SK-N-SH treated with all-trans-retinoic acid at 6 μM for 48 hours (cell line): ENCODE measurements at regions not wholly inside any gene's neighbourhood (a gene's known extent, or its start where the extent isn't known, plus 50 kb on each side); places are given as distances from the start of the nearest gene placed in this dataset.

Experiments used
- ATAC-seq: fragments of 200-7000 bp; cut with Tn5 transposase; 3 replicates; pipeline ENCODE4 v1.9.1; 2020; ENCODE audit warnings: mild to moderate bottlenecking, moderate library complexity
- ARNTL ChIP-seq: fragments of 450-650 bp; formaldehyde crosslinking; IDR thresholded peaks from 2 replicates; pipeline ENCODE4 v1.5.0; 2020; ENCODE audit warnings: low read depth, mild to moderate bottlenecking, moderate library complexity, borderline replicate concordance
- BACH2 ChIP-seq: fragments of 250-450 bp; sonication (Bioruptor Pico); IDR thresholded peaks from 2 replicates; pipeline ENCODE4 v1.9.0; 2021; ENCODE audit warnings: mild to moderate bottlenecking, borderline replicate concordance
- CREB5 ChIP-seq: fragments of 250-450 bp; sonication (Bioruptor Pico); IDR thresholded peaks from 2 replicates; pipeline ENCODE4 v1.5.1; 2020; ENCODE audit warnings: low read depth, mild to moderate bottlenecking, moderate library complexity
- CSDC2 ChIP-seq: fragments of 250-450 bp; sonication (Bioruptor Pico); IDR thresholded peaks from 2 replicates; pipeline ENCODE4 v1.5.0; 2020; ENCODE audit warnings: mild to moderate bottlenecking, moderate library complexity
- ESRRG ChIP-seq: fragments of 250-450 bp; sonication (Bioruptor Pico); IDR thresholded peaks from 2 replicates; pipeline ENCODE4 v1.6.1; 2021; ENCODE audit warnings: mild to moderate bottlenecking
- GLIS3 ChIP-seq: fragments of 250-450 bp; sonication (Bioruptor Pico); IDR thresholded peaks from 2 replicates; pipeline ENCODE4 v1.5.0; 2020; ENCODE audit warnings: mild to moderate bottlenecking, moderate library complexity
- ISL1 ChIP-seq: fragments of 250-450 bp; sonication (Bioruptor Pico); IDR thresholded peaks from 2 replicates; pipeline ENCODE4 v2.1.2; 2022; ENCODE audit warnings: mild to moderate bottlenecking, moderate library complexity
- OSR1 ChIP-seq: fragments of 250-450 bp; sonication (Bioruptor Pico); IDR thresholded peaks from 2 replicates; pipeline ENCODE4 v1.8.0; 2022; ENCODE audit warnings: moderate library complexity, mild to moderate bottlenecking, inconsistent platforms
- PATZ1 ChIP-seq: fragments of 250-450 bp; sonication (Bioruptor Pico); IDR thresholded peaks from 2 replicates; pipeline ENCODE4 v1.8.0; 2020; ENCODE audit warnings: mild to moderate bottlenecking, moderate library complexity, borderline replicate concordance
- PPARA ChIP-seq: fragments of 250-450 bp; sonication (Bioruptor Pico); IDR thresholded peaks from 2 replicates; pipeline ENCODE4 v1.5.0; 2020; ENCODE audit warnings: mild to moderate bottlenecking, borderline replicate concordance
- RARB ChIP-seq: fragments of 250-450 bp; sonication (Bioruptor Pico); IDR thresholded peaks from 2 replicates; pipeline ENCODE4 v1.8.0; 2021; ENCODE audit warnings: mild to moderate bottlenecking, moderate library complexity
- SNAI2 ChIP-seq: fragments of 250-450 bp; sonication (Bioruptor Pico); IDR thresholded peaks from 2 replicates; pipeline ENCODE4 v1.5.0; 2020; ENCODE audit warnings: mild to moderate bottlenecking, moderate library complexity
- TCF4 ChIP-seq: fragments of 250-450 bp; sonication (Bioruptor Pico); IDR thresholded peaks from 2 replicates; pipeline ENCODE4 v1.8.0; 2021; ENCODE audit warnings: mild to moderate bottlenecking, moderate library complexity, borderline replicate concordance
- TOX ChIP-seq: fragments of 250-450 bp; sonication (Bioruptor Pico); IDR thresholded peaks from 2 replicates; pipeline ENCODE4 v1.8.0; 2021; ENCODE audit warnings: mild to moderate bottlenecking, moderate library complexity, borderline replicate concordance
- ZC3H10 ChIP-seq: fragments of 250-450 bp; sonication (Bioruptor Pico); IDR thresholded peaks from 2 replicates; pipeline ENCODE4 v1.5.1; 2021; ENCODE audit warnings: mild to moderate bottlenecking, moderate library complexity
- ZFP3 ChIP-seq: fragments of 250-450 bp; sonication (Bioruptor Pico); IDR thresholded peaks from 2 replicates; pipeline ENCODE4 v1.5.0; 2020; ENCODE audit warnings: mild to moderate bottlenecking, moderate library complexity
- ZFP30 ChIP-seq: fragments of 450-650 bp; formaldehyde crosslinking; IDR thresholded peaks from 2 replicates; pipeline ENCODE4 v1.5.0; 2022; ENCODE audit warnings: mild to moderate bottlenecking, moderate library complexity
- ZNF70 ChIP-seq: fragments of 450-650 bp; formaldehyde crosslinking; IDR thresholded peaks from 2 replicates; pipeline ENCODE4 v1.5.0; 2020; ENCODE audit warnings: mild to moderate bottlenecking, moderate library complexity
- TF ChIP-seq, protein P1 (sequence below): fragments of 250-450 bp; sonication (Bioruptor Pico); IDR thresholded peaks from 2 replicates; pipeline ENCODE4 v1.5.1; 2021; ENCODE audit warnings: mild to moderate bottlenecking, moderate library complexity
- TF ChIP-seq, protein P2 (sequence below): fragments of 250-450 bp; sonication (Bioruptor Pico); IDR thresholded peaks from 2 replicates; pipeline ENCODE4 v1.8.0; 2021; ENCODE audit warnings: low read depth, mild to moderate bottlenecking, moderate library complexity, borderline replicate concordance
- TF ChIP-seq, protein P3 (sequence below): fragments of 250-450 bp; sonication (Bioruptor Pico); IDR thresholded peaks from 2 replicates; pipeline ENCODE4 v1.5.0; 2020; ENCODE audit warnings: mild to moderate bottlenecking, moderate library complexity

DNA sequence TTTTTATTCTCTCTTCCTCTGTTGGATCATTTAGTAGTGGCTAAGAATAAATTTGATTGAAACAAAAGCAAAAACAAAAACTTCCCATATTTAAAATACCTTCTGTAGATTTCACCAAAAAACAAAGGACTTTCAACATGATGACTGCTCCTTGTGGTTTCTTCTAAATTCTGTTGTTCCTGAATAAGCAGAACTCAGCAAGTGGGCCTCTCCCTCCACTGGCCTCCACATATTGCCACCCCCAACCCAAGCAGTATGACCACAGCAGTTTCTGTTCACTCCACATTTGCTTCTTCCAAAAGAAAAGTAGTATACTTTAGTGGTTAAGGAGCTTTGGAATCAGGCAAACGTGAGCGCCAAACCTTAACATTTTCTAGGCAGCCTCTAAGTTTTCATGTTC lies 114.7 kb downstream of the COX18 start:
- no peak for ATAC-seq
- TF ChIP-seq GLIS3: no peak

GRCh38 chr4:72953571-72953970 lies 115.9 kb downstream of the COX18 start:
- TF ChIP-seq CREB5 (no peak), PPARA (CRISPR knock-in tag) (no peak), RARB (CRISPR knock-in tag) (no peak), ZFP3 (CRISPR knock-in tag) (no peak), TOX (no peak), ARNTL (CRISPR knock-in tag) (no peak), SNAI2 (CRISPR knock-in tag) (no peak), ZFP30 (no peak), ESRRG (no peak), BACH2 (no peak), ZC3H10 (no peak), CSDC2 (no peak), OSR1 (CRISPR knock-in tag) (no peak), PATZ1 (no peak), ZNF70 (CRISPR knock-in tag) (no peak), GLIS3 (no peak), TCF4 (no peak)
- TF ChIP-seq, protein P1, sequence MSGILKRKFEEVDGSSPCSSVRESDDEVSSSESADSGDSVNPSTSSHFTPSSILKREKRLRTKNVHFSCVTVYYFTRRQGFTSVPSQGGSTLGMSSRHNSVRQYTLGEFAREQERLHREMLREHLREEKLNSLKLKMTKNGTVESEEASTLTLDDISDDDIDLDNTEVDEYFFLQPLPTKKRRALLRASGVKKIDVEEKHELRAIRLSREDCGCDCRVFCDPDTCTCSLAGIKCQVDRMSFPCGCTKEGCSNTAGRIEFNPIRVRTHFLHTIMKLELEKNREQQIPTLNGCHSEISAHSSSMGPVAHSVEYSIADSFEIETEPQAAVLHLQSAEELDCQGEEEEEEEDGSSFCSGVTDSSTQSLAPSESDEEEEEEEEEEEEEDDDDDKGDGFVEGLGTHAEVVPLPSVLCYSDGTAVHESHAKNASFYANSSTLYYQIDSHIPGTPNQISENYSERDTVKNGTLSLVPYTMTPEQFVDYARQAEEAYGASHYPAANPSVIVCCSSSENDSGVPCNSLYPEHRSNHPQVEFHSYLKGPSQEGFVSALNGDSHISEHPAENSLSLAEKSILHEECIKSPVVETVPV (CRISPR knock-in tag): no peak
- TF ChIP-seq, protein P2, sequence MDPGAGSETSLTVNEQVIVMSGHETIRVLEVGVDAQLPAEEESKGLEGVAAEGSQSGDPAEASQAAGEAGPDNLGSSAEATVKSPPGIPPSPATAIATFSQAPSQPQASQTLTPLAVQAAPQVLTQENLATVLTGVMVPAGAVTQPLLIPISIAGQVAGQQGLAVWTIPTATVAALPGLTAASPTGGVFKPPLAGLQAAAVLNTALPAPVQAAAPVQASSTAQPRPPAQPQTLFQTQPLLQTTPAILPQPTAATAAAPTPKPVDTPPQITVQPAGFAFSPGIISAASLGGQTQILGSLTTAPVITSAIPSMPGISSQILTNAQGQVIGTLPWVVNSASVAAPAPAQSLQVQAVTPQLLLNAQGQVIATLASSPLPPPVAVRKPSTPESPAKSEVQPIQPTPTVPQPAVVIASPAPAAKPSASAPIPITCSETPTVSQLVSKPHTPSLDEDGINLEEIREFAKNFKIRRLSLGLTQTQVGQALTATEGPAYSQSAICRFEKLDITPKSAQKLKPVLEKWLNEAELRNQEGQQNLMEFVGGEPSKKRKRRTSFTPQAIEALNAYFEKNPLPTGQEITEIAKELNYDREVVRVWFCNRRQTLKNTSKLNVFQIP (CRISPR knock-in tag): no peak
- TF ChIP-seq, protein P3, sequence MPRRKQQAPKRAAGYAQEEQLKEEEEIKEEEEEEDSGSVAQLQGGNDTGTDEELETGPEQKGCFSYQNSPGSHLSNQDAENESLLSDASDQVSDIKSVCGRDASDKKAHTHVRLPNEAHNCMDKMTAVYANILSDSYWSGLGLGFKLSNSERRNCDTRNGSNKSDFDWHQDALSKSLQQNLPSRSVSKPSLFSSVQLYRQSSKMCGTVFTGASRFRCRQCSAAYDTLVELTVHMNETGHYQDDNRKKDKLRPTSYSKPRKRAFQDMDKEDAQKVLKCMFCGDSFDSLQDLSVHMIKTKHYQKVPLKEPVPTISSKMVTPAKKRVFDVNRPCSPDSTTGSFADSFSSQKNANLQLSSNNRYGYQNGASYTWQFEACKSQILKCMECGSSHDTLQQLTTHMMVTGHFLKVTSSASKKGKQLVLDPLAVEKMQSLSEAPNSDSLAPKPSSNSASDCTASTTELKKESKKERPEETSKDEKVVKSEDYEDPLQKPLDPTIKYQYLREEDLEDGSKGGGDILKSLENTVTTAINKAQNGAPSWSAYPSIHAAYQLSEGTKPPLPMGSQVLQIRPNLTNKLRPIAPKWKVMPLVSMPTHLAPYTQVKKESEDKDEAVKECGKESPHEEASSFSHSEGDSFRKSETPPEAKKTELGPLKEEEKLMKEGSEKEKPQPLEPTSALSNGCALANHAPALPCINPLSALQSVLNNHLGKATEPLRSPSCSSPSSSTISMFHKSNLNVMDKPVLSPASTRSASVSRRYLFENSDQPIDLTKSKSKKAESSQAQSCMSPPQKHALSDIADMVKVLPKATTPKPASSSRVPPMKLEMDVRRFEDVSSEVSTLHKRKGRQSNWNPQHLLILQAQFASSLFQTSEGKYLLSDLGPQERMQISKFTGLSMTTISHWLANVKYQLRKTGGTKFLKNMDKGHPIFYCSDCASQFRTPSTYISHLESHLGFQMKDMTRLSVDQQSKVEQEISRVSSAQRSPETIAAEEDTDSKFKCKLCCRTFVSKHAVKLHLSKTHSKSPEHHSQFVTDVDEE: no peak
- no peak for ATAC-seq

GRCh38 chr4:72951628-72952027 lies 117.9 kb downstream of the COX18 start:
- no peak; the same call in 2 of the 3 replicates for ATAC-seq
- no peak for TF ChIP-seq ESRRG
- TF ChIP-seq BACH2: no peak
- TF ChIP-seq RARB (CRISPR knock-in tag): no peak
- TF ChIP-seq, protein P3: no peak
- no peak for TF ChIP-seq ISL1
- TF ChIP-seq SNAI2 (CRISPR knock-in tag): no peak
- TF ChIP-seq PPARA (CRISPR knock-in tag): no peak
- no peak for TF ChIP-seq ZNF70 (CRISPR knock-in tag)
- TF ChIP-seq TCF4: no peak
- TF ChIP-seq, protein P2 (CRISPR knock-in tag): no peak
- TF ChIP-seq ARNTL (CRISPR knock-in tag): no peak
- TF ChIP-seq, protein P1 (CRISPR knock-in tag): no peak
- TF ChIP-seq TOX: no peak
